HepG2 (cell line): ENCODE measurements at regions not wholly inside any gene's neighbourhood (a gene's known extent, or its start where the extent isn't known, plus 50 kb on each side); places are given as distances from the start of the nearest gene placed in this dataset.

ENCODE experiments used
- ATAC-seq: fragments of 200-7000 bp; cut with Tn5 transposase; 3 replicates; pipeline ENCODE4 v1.9.1; 2020; ENCODE audit warnings: mild to moderate bottlenecking, moderate library complexity
- BruUV-seq: library from RNA; stranded (reverse); fragments of 400-500 nt; replicated peaks from 2 replicates; lab custom pipeline; 2021; lab: Mats Ljungman, UMichigan
- CTCF ChIA-PET: fragments of 300-600 bp; formaldehyde crosslinking; extraction: SDS; loops from one replicate; lab custom pipeline; 2021; ENCODE audit warnings: low total read pairs, inconsistent platforms, low intra/inter-chr PET ratio; lab: Yijun Ruan, JAX
- POLR2A ChIA-PET: fragments of 350-600 bp; sonication (Branson Sonifier 250); formaldehyde crosslinking; loops from one replicate; lab custom pipeline; 2020; ENCODE audit warnings: antibody characterized with exemption, inconsistent platforms; lab: Yijun Ruan, JAX
- DNase-seq: peaks from one replicate; pipeline ENCODE4 v3.0.0-alpha.2; 2015; ENCODE audit warnings: low spot score
- FAIRE-seq: peaks from 3 replicates; lab custom pipeline; 2011; peaks lifted over from hg19 to GRCh38; lab: Jason Lieb, UNC
- H2AFZ ChIP-seq: one replicate; pipeline ENCODE4 v1.6.1; 2011; ENCODE audit warnings: low read length, inconsistent platforms
- H3K27ac ChIP-seq: fragments of 300-600 bp; 3 replicates; pipeline ENCODE4 v1.8.0; 2011; ENCODE audit warnings: mixed run types, mild to moderate bottlenecking, mixed read lengths, low read length, inconsistent platforms; ENCODE audit not compliant: insufficient read depth; ENCODE audit errors: extremely low read length
- H3K27me3 ChIP-seq, 2 experiments: fragments of 200-600 bp in 1 of 2; 2 replicates in 1 of 2; 3 replicates in 1 of 2; pipeline versions ENCODE4 v1.6.0 to v1.8.0; 2011; ENCODE audit warnings: low read length in 2 of 2, mild to moderate bottlenecking in 2 of 2, moderate library complexity in 2 of 2, inconsistent platforms in 1 of 2; ENCODE audit not compliant: insufficient read depth in 2 of 2, control insufficient read depth in 1 of 2
- H3K36me3 ChIP-seq, 2 experiments: fragments of 200-600 bp in 1 of 2; replicated peaks in 1 of 2; 2 replicates in 1 of 2; 3 replicates in 1 of 2; pipeline versions ENCODE4 v1.5.1 to v1.8.0; 2011; ENCODE audit warnings: low read length in 2 of 2, inconsistent platforms in 1 of 2; ENCODE audit not compliant: insufficient read depth in 2 of 2, control insufficient read depth in 1 of 2
- H3K4me1 ChIP-seq: 2 replicates; pipeline ENCODE4 v1.5.1; 2012; ENCODE audit warnings: low read length, inconsistent platforms; ENCODE audit not compliant: insufficient read depth
- H3K4me2 ChIP-seq: 2 replicates; pipeline ENCODE4 v1.6.0; 2011; ENCODE audit warnings: low read depth, low read length, inconsistent platforms
- H3K4me3 ChIP-seq, 3 experiments: fragments of 200-600 bp in 1 of 3; sonication (generic), shearing (Covaris generic) in 1 of 3; replicated peaks in 1 of 3; 2 replicates each; pipeline ENCODE4 v1.5.1; 2011 to 2016; ENCODE audit warnings: low read length in 3 of 3, inconsistent platforms in 2 of 3, low read depth in 2 of 3, mild to moderate bottlenecking in 2 of 3, control low read depth in 1 of 3, mixed read lengths in 1 of 3; ENCODE audit not compliant: insufficient read depth in 1 of 3
- H3K79me2 ChIP-seq: one replicate; pipeline ENCODE4 v1.6.1; 2011; ENCODE audit warnings: low read length, inconsistent platforms; ENCODE audit not compliant: insufficient read depth
- H3K9ac ChIP-seq: 2 replicates; pipeline ENCODE4 v1.6.0; 2011; ENCODE audit warnings: mild to moderate bottlenecking, low read depth, low read length, inconsistent platforms; ENCODE audit not compliant: insufficient read depth
- H3K9me3 ChIP-seq: 2 replicates; pipeline ENCODE4 v1.5.1; 2012; ENCODE audit warnings: mild to moderate bottlenecking, low read length
- H4K20me1 ChIP-seq: 2 replicates; pipeline ENCODE4 v1.6.0; 2011; ENCODE audit warnings: inconsistent platforms, mild to moderate bottlenecking, low read length, moderate library complexity; ENCODE audit not compliant: insufficient read depth
- ATF7 ChIP-seq, 2 experiments: fragments of 450-650 bp in 1 of 2; sonication (generic) in 1 of 2; formaldehyde crosslinking in 1 of 2; IDR thresholded peaks; 2 replicates each; pipeline versions ENCODE4 v1.4.0 to v1.6.1; 2016 to 2020; ENCODE audit warnings: antibody characterized with exemption in 1 of 2, mild to moderate bottlenecking in 1 of 2, missing genetic modification reagents in 1 of 2
- CEBPZ ChIP-seq: IDR thresholded peaks from 2 replicates; pipeline ENCODE4 v1.6.1; 2012; ENCODE audit warnings: low read length, improper control_type of control experiment
- CREB1 ChIP-seq, 2 experiments: fragments of 450-650 bp in 1 of 2; IDR thresholded peaks; 2 replicates each; pipeline ENCODE4 v1.6.1; 2016 to 2017; ENCODE audit warnings: control low read depth in 1 of 2, mild to moderate bottlenecking in 1 of 2, missing compliant biosample characterization in 1 of 2, missing genetic modification characterization in 1 of 2
- HMG20A ChIP-seq: IDR thresholded peaks from 2 replicates; pipeline ENCODE4 v1.6.1; 2016; ENCODE audit warnings: borderline replicate concordance
- IKZF1 ChIP-seq: fragments of 450-650 bp; IDR thresholded peaks from 2 replicates; pipeline ENCODE4 v1.7.1; 2016
- SIN3B ChIP-seq: fragments of 150-350 bp; IDR thresholded peaks from 2 replicates; pipeline ENCODE4 v1.6.1; 2014; ENCODE audit warnings: low read length
- SIX1 ChIP-seq: sonication (generic); formaldehyde crosslinking; IDR thresholded peaks from 2 replicates; pipeline ENCODE4 v1.4.0; 2020; ENCODE audit warnings: missing genetic modification reagents, borderline replicate concordance
- ZKSCAN8 ChIP-seq: IDR thresholded peaks from 2 replicates; pipeline ENCODE4 v1.6.1; 2016; ENCODE audit warnings: borderline replicate concordance, missing genetic modification reagents, missing compliant biosample characterization
- ZNF598 ChIP-seq: sonication (generic); formaldehyde crosslinking; IDR thresholded peaks from 2 replicates; pipeline ENCODE4 v1.5.1; 2020; ENCODE audit warnings: mild to moderate bottlenecking, missing genetic modification reagents, borderline replicate concordance
- ZNF788 ChIP-seq: sonication (generic); formaldehyde crosslinking; IDR thresholded peaks from 2 replicates; pipeline ENCODE4 v1.5.0; 2020; ENCODE audit warnings: mild to moderate bottlenecking, missing genetic modification reagents, borderline replicate concordance
- ZNF878 ChIP-seq: sonication (generic); formaldehyde crosslinking; IDR thresholded peaks from 2 replicates; pipeline ENCODE4 v1.8.1; 2023; ENCODE audit warnings: mild to moderate bottlenecking, missing genetic modification reagents, moderate library complexity
- WGBS: methylation state at CpG from one replicate; pipeline ENCODE4 v1.1.6; 2017; ENCODE audit warnings: low lambda C conversion rate; 5-methylcytosine and 5-hydroxymethylcytosine counted together
- in situ Hi-C: cut with HindIII; loops from 2 replicates; pipeline ENCODE4 v1.10.0; 2017; ENCODE audit warnings: low pct_unique_long_range_greater_than_20kb; ENCODE audit not compliant: extremely low pct_ligation_motif_present
- intact Hi-C: fragments of 100-400 bp; cut with micrococcal nuclease; formaldehyde crosslinking; loops from one replicate; pipeline ENCODE4 v1.10.0; 2022; ENCODE audit not compliant: unreplicated experiment

GRCh38 chr2:52193804-52194203 lies 1161.9 kb upstream of the NRXN1 start:
- 5% methylated on average over 2 of the region's 2 CpGs for WGBS

GRCh38 chr2:52192656-52193055 lies 1160.7 kb upstream of the NRXN1 start:
- FAIRE-seq, result no peak
- TF ChIP-seq SIX1, result no peak
- no peak for TF ChIP-seq HMG20A (CRISPR knock-in tag)
- TF ChIP-seq IKZF1, result no peak
- TF ChIP-seq ZNF878 (CRISPR knock-in tag), result no peak
- no peak for TF ChIP-seq ZKSCAN8 (CRISPR knock-in tag)
- no peak for TF ChIP-seq ZNF598 (CRISPR knock-in tag)
- TF ChIP-seq CEBPZ, result no peak
- no peak for TF ChIP-seq ZNF788 (CRISPR knock-in tag)
- Histone ChIP-seq H3K9ac (no peak overlapping the region), H2AFZ (no peak overlapping the region), H3K79me2 (no peaks in the 10 kb centered on the region), H3K4me2 (no peak overlapping the region), H3K27me3 (no peaks in the 10 kb centered on the region), H3K36me3 (no peaks in the 10 kb centered on the region), H3K4me1 (no peaks in the 10 kb centered on the region), H4K20me1 (no peaks in the 10 kb centered on the region), H3K9me3 (peaks cover 45% of the 10 kb centered on the region), H3K27ac (no peak overlapping the region), H3K4me3 (no peak overlapping the region)
- intact Hi-C loops (no loop called here), in situ Hi-C loops (no loop called here)
- CTCF ChIA-PET, result no interaction called here
- BruUV-seq, result no TSS peak
- ATAC-seq, result no peak
- WGBS, result 8% methylated on average over 4 of the region's 4 CpGs
- POLR2A ChIA-PET, result no interaction called here
- DNase-seq, result no peak

More at GRCh38 chr2:52193804-52194203, 1161.9 kb upstream of the NRXN1 start:
- Histone ChIP-seq H3K36me3 (no peaks in the 10 kb centered on the region), H3K27ac (no peak overlapping the region), H3K4me3 (no peak overlapping the region), H2AFZ (no peak overlapping the region), H3K27me3 (no peaks in the 10 kb centered on the region), H3K79me2 (no peaks in the 10 kb centered on the region), H3K9ac (no peak overlapping the region), H3K4me2 (no peak overlapping the region), H3K4me1 (no peaks in the 10 kb centered on the region), H3K9me3 (peaks cover 45% of the 10 kb centered on the region)
- CTCF ChIA-PET, result no interaction called here
- in situ Hi-C loops (no loop called here), intact Hi-C loops (no loop called here)
- no TSS peak for BruUV-seq
- TF ChIP-seq ATF7 (IDR thresholded peaks at IDR 0.05) (peak; percentile 93), ATF7 (CRISPR knock-in tag; IDR thresholded peaks at IDR 0.05) (no peak), CREB1 (IDR thresholded peaks at IDR 0.05) (peak; percentile 95), CREB1 (CRISPR knock-in tag; IDR thresholded peaks at IDR 0.05) (no peak), SIN3B (no peak)
- TF ChIP-seq, all 625 proteins: peak for 2
- ATAC-seq (no peak), FAIRE-seq (no peak), DNase-seq (no peak)
- no peaks in the 10 kb centered on the region for H4K20me1 ChIP-seq
- POLR2A ChIA-PET, result no interaction called here
